Activated CD8-positive, alpha-beta T cell treated with anti-CD3 and anti-CD28 coated beads, Interleukin-2, amount 10 ng/mL, durations not matched to agents 7 days and 5 days (primary cell): ENCODE measurements at regions not wholly inside any gene's neighbourhood (a gene's known extent, or its start where the extent isn't known, plus 50 kb on each side); places are given as distances from the start of the nearest gene placed in this dataset.
"Not testable (repeated sequence)": the region's sequence is repeated elsewhere in the genome, so short reads cannot be mapped to it uniquely, and the experiment has no call there.

Experiments
- ATAC-seq: fragments of 150-1000 bp; cut with Tn5 transposase; one replicate; pipeline ENCODE4 v1.10.0; 2021; ENCODE audit warnings: moderate library complexity
- CTCF ChIA-PET: fragments of 350-600 bp; sonication (Branson Sonifier 250); formaldehyde crosslinking; loops from one replicate; lab custom pipeline; 2021; ENCODE audit warnings: antibody characterized with exemption; lab: Charles Lee
- POLR2A ChIA-PET: fragments of 350-600 bp; sonication (Branson Sonifier 250); formaldehyde crosslinking; loops from one replicate; lab custom pipeline; 2021; ENCODE audit warnings: antibody characterized with exemption; lab: Charles Lee
- DNase-seq: peaks from one replicate; pipeline ENCODE4 v3.0.0-alpha.2; 2020
- H3K27ac Mint-ChIP-seq: one replicate; pipeline ENCODE4 v1.8.0; 2021; ENCODE audit warnings: mild to moderate bottlenecking, mixed read lengths
- H3K27me3 Mint-ChIP-seq: one replicate; pipeline ENCODE4 v1.8.0; 2021; ENCODE audit warnings: low read depth, mixed read lengths
- H3K36me3 Mint-ChIP-seq: one replicate; pipeline ENCODE4 v1.8.0; 2021; ENCODE audit warnings: low read depth, mixed read lengths
- H3K4me1 Mint-ChIP-seq: one replicate; pipeline ENCODE4 v1.8.0; 2021; ENCODE audit warnings: low read depth, mixed read lengths
- H3K4me3 Mint-ChIP-seq: one replicate; pipeline ENCODE4 v1.8.0; 2021; ENCODE audit warnings: mild to moderate bottlenecking, mixed read lengths
- H3K9me3 Mint-ChIP-seq: one replicate; pipeline ENCODE4 v1.8.0; 2022; ENCODE audit warnings: mixed read lengths; ENCODE audit not compliant: insufficient read depth

DNA sequence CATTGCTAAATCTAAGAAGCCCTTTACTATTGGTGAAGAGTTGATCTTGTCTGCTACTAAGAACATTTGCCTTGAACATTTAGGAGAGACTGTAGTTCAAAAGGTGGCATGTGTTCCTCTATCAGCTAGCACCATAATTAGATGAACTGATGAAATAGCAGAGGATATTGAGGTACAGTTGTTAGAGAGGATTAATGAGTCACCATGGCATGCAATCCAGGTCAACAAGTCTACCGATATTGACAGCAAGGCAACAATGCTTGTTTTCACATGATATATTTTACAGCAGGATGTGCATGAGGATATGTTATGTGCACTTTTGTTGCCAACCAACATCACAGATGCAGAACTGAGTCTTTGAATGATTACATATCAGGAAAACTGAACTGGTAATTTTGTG lies 134.3 kb upstream of the CDH9 start:
- H3K9me3 Mint-ChIP-seq = no peaks in the 10 kb centered on the region
- CTCF ChIA-PET = no interaction called here
- no peaks in the 10 kb centered on the region for H3K4me1 Mint-ChIP-seq
- no peaks in the 10 kb centered on the region for H3K27me3 Mint-ChIP-seq
- no peak for DNase-seq
- H3K4me3 Mint-ChIP-seq = no peak overlapping the region
- POLR2A ChIA-PET = no interaction called here
- ATAC-seq = no peak
- H3K27ac Mint-ChIP-seq = no peak overlapping the region
- no peaks in the 10 kb centered on the region for H3K36me3 Mint-ChIP-seq

DNA sequence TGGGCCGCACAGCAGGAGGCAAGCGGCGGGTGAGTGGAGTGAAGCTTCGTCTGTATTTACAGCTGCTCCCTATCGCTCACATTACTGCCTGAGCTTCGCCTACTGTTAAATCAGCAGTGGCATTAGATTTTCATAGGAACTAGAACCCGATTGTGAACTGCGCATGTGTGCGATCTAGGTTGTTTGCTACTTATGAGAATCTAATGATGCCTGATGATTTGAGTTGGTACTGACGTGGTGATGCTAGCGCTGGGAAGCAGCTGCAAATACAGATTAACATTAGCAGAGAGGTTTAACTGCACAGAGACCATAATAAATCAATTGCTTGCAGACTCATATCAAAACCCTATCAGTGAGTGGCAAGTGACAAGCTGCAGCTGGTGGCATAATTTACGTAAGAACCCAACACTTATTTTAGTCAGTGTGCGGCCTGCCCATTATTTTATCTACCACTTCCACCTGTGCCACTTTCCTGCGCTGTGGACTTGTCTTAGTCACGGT lies 133.4 kb upstream of the CDH9 start:
- no peak overlapping the region for H3K27ac Mint-ChIP-seq
- no peaks in the 10 kb centered on the region for H3K36me3 Mint-ChIP-seq
- no peaks in the 10 kb centered on the region for H3K4me1 Mint-ChIP-seq
- ATAC-seq (no peak), DNase-seq (no peak)
- CTCF ChIA-PET = no interaction called here
- no peak overlapping the region for H3K4me3 Mint-ChIP-seq
- POLR2A ChIA-PET = no interaction called here
- H3K27me3 Mint-ChIP-seq = no peaks in the 10 kb centered on the region
- H3K9me3 Mint-ChIP-seq = no peaks in the 10 kb centered on the region

DNA sequence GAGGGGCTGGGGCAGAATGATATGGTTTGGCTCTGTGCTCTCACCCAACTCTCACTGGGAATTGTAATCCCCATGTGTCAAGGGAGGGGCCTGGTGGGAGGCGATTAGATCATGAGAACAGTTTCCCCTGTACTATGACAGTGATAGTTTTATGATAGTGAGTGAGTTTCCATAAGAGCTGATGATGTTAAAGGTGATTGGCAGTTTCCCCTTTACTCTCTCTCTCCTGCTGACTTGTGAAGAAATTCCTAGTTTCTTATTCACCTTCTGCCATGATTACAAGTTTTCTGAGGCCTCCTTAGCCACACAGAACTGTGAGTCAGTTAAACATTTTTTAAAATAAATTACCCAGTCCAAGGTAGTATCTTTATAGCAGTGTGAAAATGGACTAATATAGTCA lies 120.4 kb upstream of the CDH9 start:
- Mint-ChIP-seq H3K4me1 (no peaks in the 10 kb centered on the region), H3K27me3 (no peaks in the 10 kb centered on the region), H3K9me3 (peaks cover 31% of the 10 kb centered on the region), H3K36me3 (no peaks in the 10 kb centered on the region), H3K4me3 (no peak overlapping the region), H3K27ac (no peak overlapping the region)
- POLR2A ChIA-PET = no interaction called here
- DNase-seq (no peak), ATAC-seq (no peak)
- CTCF ChIA-PET = no interaction called here

DNA sequence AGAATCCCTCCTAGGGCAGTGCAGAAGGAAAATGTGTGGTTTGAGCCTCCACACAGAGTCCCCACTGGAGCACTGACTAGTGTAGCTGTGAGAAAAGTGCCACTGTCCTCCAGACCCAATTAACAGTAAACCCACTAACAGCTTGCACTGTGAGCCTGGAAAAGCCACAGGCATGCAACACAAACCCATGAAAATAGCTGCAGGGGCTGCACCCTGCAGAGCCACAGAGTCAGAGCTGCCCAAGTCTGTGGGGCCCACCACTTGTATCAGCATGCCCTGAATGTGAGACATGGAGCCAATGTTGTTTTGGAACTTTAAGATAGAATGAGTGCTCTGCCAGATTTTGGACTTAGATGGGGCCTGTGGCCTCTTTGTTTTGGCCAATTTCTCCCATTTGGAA lies 119.8 kb upstream of the CDH9 start:
- ChIA-PET POLR2A (no interaction called here), CTCF (no interaction called here)
- peaks cover 28% of the 10 kb centered on the region for H3K9me3 Mint-ChIP-seq
- no peak overlapping the region for H3K27ac Mint-ChIP-seq
- DNase-seq (no peak), ATAC-seq (no peak)
- H3K36me3 Mint-ChIP-seq = no peaks in the 10 kb centered on the region
- no peaks in the 10 kb centered on the region for H3K4me1 Mint-ChIP-seq
- H3K27me3 Mint-ChIP-seq = no peaks in the 10 kb centered on the region
- no peak overlapping the region for H3K4me3 Mint-ChIP-seq

DNA sequence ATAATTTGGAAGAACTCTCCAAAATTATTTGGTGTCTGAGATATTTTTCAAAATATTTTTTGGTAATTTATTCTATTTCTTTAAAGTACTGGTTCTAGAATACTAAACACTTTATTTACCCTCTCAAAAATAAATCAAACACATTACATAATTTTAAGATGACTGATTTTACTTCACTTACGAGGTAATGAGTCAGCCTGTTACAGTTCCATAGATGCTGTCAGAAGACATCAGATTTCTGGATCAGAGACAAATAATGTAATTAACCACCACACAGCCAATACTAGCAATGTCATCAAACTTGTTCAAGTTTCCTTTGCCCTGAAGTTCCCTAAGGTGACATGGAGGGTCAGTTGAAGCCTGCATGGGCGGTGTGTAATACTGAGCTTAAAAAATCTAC lies 106.1 kb upstream of the CDH9 start:
- ChIA-PET POLR2A (no interaction called here), CTCF (no interaction called here)
- Mint-ChIP-seq H3K4me3 (no peak overlapping the region), H3K9me3 (no peaks in the 10 kb centered on the region), H3K36me3 (no peaks in the 10 kb centered on the region), H3K27ac (no peak overlapping the region), H3K27me3 (no peaks in the 10 kb centered on the region), H3K4me1 (no peaks in the 10 kb centered on the region)
- ATAC-seq (no peak), DNase-seq (no peak)

DNA sequence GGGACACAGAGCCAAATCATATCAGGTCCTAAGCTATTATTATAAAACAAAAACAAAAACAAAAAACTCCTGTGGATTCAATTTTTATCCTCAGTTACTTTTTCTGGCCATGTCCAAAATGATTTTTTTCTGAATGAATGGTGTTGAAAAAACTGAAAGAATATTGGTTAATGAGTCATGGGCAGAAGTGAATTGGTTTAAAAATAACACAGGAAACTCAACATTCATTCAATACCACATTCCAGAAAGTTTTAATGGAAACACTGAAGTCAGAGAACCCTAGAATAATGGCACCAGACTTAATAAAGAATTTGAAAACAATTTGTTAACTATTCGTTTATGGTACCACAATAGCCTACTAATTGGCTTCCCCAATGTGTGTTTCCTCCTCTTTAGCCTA lies 102.4 kb upstream of the CDH9 start:
- H3K4me3 Mint-ChIP-seq = no peak overlapping the region
- H3K9me3 Mint-ChIP-seq = no peaks in the 10 kb centered on the region
- POLR2A ChIA-PET = no interaction called here
- H3K4me1 Mint-ChIP-seq = no peaks in the 10 kb centered on the region
- H3K36me3 Mint-ChIP-seq = no peaks in the 10 kb centered on the region
- ATAC-seq (no peak), DNase-seq (no peak)
- H3K27me3 Mint-ChIP-seq = no peaks in the 10 kb centered on the region
- H3K27ac Mint-ChIP-seq = no peak overlapping the region
- CTCF ChIA-PET = no interaction called here

DNA sequence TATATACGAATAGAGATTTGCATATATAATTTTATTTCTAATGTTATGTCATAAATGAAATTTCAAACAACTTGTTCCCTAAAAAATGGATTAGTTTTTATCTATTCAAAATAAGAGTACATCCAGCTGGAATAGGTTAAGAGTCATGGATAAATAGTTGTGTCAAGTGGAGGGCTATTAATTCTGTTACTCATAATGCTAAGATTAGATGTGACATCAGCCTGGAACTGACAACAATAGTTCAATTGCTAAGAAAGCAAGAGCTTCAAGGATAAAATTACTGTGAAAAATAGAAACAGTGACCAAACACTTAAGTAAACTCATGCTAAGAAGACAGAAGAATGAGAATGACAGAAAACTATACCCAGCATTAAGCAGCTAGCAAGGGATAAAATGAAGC lies 92.2 kb upstream of the CDH9 start:
- Mint-ChIP-seq H3K27me3 (no peaks in the 10 kb centered on the region), H3K27ac (no peak overlapping the region), H3K9me3 (peaks cover 8% of the 10 kb centered on the region), H3K36me3 (no peaks in the 10 kb centered on the region), H3K4me1 (no peaks in the 10 kb centered on the region), H3K4me3 (no peak overlapping the region)
- POLR2A ChIA-PET = no interaction called here
- ATAC-seq = no peak
- CTCF ChIA-PET = interaction anchor here (0.5 kb wide), 1 partner anchor 1493 kb away, joined by 3 read pairs; no protein-coding TSS in a partner anchor
- DNase-seq = no peak

DNA sequence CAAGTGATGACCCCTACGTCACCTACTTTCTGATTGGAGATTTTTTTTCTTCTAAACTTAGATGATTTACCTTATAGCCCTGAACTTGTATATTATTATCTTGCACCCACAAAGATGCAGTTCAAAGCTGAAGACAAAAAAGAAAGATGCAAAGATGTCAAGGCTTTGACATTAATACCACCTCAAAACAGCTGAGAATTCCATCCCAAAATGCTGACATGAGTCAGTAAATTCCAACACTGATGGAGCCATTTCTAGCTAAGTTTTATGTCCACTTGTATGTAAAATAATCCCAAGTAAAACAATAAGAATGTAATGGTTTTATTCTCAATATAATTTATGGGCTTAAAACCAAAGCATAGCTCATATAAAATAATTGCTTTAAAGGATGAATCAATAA lies 91.5 kb upstream of the CDH9 start:
- no peak for DNase-seq
- no peak for ATAC-seq
- Mint-ChIP-seq H3K27ac (no peak overlapping the region), H3K4me3 (no peak overlapping the region), H3K4me1 (no peaks in the 10 kb centered on the region), H3K27me3 (no peaks in the 10 kb centered on the region), H3K36me3 (no peaks in the 10 kb centered on the region), H3K9me3 (peaks cover 8% of the 10 kb centered on the region)
- POLR2A ChIA-PET = no interaction called here
- CTCF ChIA-PET = interaction anchor here (0.5 kb wide), 1 partner anchor 1493 kb away, joined by 3 read pairs; no protein-coding TSS in a partner anchor

DNA sequence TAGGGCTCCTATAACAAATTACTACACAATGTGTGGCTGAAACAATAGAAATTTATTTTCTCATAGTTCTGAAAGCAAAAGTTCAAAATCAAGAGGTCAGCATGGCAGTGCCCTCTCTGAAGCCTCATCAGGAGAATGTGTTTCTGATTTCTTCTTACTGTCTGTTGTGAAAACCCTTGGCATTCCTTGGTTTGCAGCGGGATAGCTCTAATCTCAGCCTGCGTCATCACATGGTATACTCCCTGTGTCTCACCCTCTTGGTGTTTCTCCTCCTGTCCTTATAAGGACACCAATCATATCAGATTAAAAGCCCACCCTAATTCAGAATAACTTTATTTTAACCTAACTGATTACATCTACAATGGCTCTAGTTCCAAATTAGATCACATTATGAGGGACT lies 87.5 kb upstream of the CDH9 start:
- Mint-ChIP-seq H3K4me1 (no peaks in the 10 kb centered on the region), H3K4me3 (no peak overlapping the region), H3K36me3 (no peaks in the 10 kb centered on the region), H3K9me3 (peaks cover 8% of the 10 kb centered on the region), H3K27ac (no peak overlapping the region), H3K27me3 (no peaks in the 10 kb centered on the region)
- DNase-seq (no peak), ATAC-seq (no peak)
- ChIA-PET POLR2A (no interaction called here), CTCF (no interaction called here)

DNA sequence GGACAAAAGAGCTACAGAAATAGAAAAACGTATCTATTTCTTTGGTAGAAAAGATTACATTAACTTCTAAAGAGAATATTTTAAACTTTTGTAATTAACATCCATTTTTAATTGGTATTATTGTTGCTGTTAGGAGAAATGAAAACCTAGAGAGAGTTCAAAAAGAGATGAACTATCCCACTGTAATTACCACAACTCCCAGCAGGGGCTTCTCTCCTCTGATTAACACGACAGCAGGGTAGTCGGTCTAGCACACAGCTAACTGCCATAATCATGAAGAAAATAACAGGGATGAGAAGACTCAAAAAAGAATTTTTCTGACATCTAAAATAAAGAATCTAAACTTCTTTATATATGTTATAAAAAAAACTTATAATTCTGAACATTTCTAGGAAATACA lies 86.2 kb upstream of the CDH9 start:
- H3K27ac Mint-ChIP-seq = no peak overlapping the region
- peaks cover 13% of the 10 kb centered on the region for H3K9me3 Mint-ChIP-seq
- H3K4me1 Mint-ChIP-seq = no peaks in the 10 kb centered on the region
- ChIA-PET POLR2A (no interaction called here), CTCF (no interaction called here)
- no peaks in the 10 kb centered on the region for H3K27me3 Mint-ChIP-seq
- DNase-seq = no peak
- no peak for ATAC-seq
- no peaks in the 10 kb centered on the region for H3K36me3 Mint-ChIP-seq
- no peak overlapping the region for H3K4me3 Mint-ChIP-seq

DNA sequence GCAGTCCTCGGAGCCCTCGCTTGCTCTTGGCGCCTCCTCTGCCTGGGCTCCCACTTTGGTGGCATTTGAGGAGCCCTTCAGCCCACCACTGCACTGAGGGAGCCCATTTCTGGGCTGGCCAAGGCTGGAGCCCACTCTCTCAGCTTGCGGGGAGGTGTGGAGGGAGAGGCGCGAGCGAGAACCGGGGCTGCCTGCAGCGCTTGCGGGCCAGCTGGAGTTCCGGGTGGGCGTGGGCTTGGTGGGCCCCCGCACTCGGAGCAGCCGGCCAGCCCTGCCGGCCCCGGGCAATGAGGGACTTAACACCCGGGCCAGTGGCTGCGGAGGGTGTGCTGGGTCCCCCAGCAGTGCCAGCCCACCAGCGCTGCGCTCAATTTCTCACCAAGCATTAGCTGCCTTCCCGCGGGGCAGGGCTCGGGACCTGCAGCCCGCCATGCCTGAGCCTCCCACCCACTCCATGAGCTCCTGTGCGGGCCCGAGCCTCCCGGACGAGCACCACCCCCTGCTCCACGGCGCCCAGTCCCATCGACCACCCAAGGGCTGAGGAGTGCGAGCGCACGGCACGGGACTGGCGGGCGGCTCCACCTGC lies 81.4 kb upstream of the CDH9 start:
- H3K9me3 Mint-ChIP-seq = peaks cover 20% of the 10 kb centered on the region
- ATAC-seq, POLR2A ChIA-PET, CTCF ChIA-PET, DNase-seq, H3K27me3 Mint-ChIP-seq, H3K4me1 Mint-ChIP-seq, H3K27ac Mint-ChIP-seq, H3K4me3 Mint-ChIP-seq, H3K36me3 Mint-ChIP-seq: not testable (repeated sequence)

DNA sequence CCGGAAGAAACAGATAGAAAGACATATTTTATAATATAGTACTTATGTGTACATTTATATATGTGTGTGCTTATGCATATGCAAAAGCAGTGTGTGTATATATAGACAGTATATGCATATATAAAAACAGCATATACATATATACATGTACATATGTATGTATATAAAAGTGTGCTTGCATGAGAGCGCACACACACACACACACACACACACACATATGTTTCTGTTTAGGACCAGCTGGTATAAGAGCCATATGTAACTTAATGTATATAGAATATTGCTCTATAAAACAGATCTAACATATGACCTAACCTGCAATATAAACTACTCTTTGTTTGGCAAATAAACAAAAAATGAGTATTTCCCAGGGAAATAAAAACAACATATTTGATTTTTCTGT lies 65.1 kb upstream of the CDH9 start:
- H3K9me3 Mint-ChIP-seq = no peaks in the 10 kb centered on the region
- H3K4me1 Mint-ChIP-seq = no peaks in the 10 kb centered on the region
- H3K27ac Mint-ChIP-seq = no peak overlapping the region
- no peak for DNase-seq
- POLR2A ChIA-PET = no interaction called here
- no peaks in the 10 kb centered on the region for H3K36me3 Mint-ChIP-seq
- CTCF ChIA-PET = no interaction called here
- no peak for ATAC-seq
- H3K27me3 Mint-ChIP-seq = no peaks in the 10 kb centered on the region
- no peak overlapping the region for H3K4me3 Mint-ChIP-seq

DNA sequence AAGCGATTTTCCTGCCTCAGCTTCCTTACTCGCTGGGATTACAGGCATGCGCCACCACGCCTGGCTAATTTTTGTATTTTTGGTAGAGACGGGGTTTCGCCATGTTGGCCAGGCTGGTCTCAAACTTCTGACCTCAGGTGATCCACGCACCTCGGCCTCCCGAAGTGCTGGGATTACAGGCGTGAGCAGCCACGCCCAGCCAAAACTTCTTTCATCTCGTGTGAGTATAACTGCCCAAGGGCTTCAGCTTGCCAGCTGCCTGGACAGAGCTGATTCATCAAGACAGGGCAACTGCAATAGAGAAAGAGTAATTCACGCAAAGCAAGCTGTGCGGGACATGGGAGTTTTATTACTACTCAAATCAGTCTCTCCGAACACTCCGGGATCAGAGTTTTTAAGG lies 57.4 kb upstream of the CDH9 start:
- CTCF ChIA-PET = not testable (repeated sequence)

More for the DNA sequence above, 57.4 kb upstream of the CDH9 start:
- DNase-seq, POLR2A ChIA-PET, H3K36me3 Mint-ChIP-seq, H3K27ac Mint-ChIP-seq, H3K27me3 Mint-ChIP-seq, H3K4me1 Mint-ChIP-seq, ATAC-seq, H3K4me3 Mint-ChIP-seq: not testable (repeated sequence)
- peaks cover 14% of the 10 kb centered on the region for H3K9me3 Mint-ChIP-seq
